WTC11 (cell line): ENCODE measurements at regions not wholly inside any gene's neighbourhood (a gene's known extent, or its start where the extent isn't known, plus 50 kb on each side); places are given as distances from the start of the nearest gene placed in this dataset.

Experiments
- ATAC-seq: fragments of 200-7000 bp; cut with Tn5 transposase; 2 replicates; pipeline ENCODE4 v1.10.0; 2021; ENCODE audit warnings: mild to moderate bottlenecking, moderate library complexity
- CTCF ChIA-PET: fragments of 300-600 bp; sonication (Branson Sonifier 250); formaldehyde crosslinking; loops from one replicate; lab custom pipeline; 2021; ENCODE audit warnings: antibody characterized with exemption; lab: Charles Lee
- POLR2A ChIA-PET: fragments of 350-600 bp; sonication (Branson Sonifier 250); formaldehyde crosslinking; loops from one replicate; lab custom pipeline; 2021; ENCODE audit warnings: antibody characterized with exemption; lab: Charles Lee
- DNase-seq: peaks from one replicate; pipeline ENCODE4 v3.0.0; 2021; ENCODE audit warnings: low spot score
- H3K27ac Mint-ChIP-seq: 2 replicates; pipeline ENCODE4 v1.8.0; 2021; ENCODE audit warnings: mixed read lengths
- H3K27me3 Mint-ChIP-seq: 2 replicates; pipeline ENCODE4 v1.8.0; 2021; ENCODE audit warnings: low read depth, mild to moderate bottlenecking, moderate library complexity, mixed read lengths
- H3K36me3 Mint-ChIP-seq: 2 replicates; pipeline ENCODE4 v1.8.0; 2021; ENCODE audit warnings: mixed read lengths
- H3K4me1 Mint-ChIP-seq: 2 replicates; pipeline ENCODE4 v1.8.0; 2022; ENCODE audit warnings: mixed read lengths
- H3K4me3 Mint-ChIP-seq: 2 replicates; pipeline ENCODE4 v1.8.0; 2021; ENCODE audit warnings: mild to moderate bottlenecking, moderate library complexity, mixed read lengths
- H3K9me3 Mint-ChIP-seq: 2 replicates; pipeline ENCODE4 v1.8.0; 2021; ENCODE audit warnings: mixed read lengths
- ETV6 ChIP-seq: sonication (generic); formaldehyde crosslinking; IDR thresholded peaks from 2 replicates; pipeline ENCODE4 v1.8.1; 2022; ENCODE audit warnings: mild to moderate bottlenecking, missing genetic modification reagents
- FOXJ3 ChIP-seq: sonication (generic); formaldehyde crosslinking; IDR thresholded peaks from 2 replicates; pipeline ENCODE4 v1.9.0; 2021; ENCODE audit warnings: missing genetic modification reagents, mild to moderate bottlenecking, borderline replicate concordance
- FOXP1 ChIP-seq: sonication (generic); formaldehyde crosslinking; IDR thresholded peaks from 2 replicates; pipeline ENCODE4 v1.8.0; 2022; ENCODE audit warnings: missing genetic modification reagents, mild to moderate bottlenecking, moderate library complexity, borderline replicate concordance
- JUN ChIP-seq: sonication (generic); formaldehyde crosslinking; IDR thresholded peaks from 2 replicates; pipeline ENCODE4 v1.8.0; 2023; ENCODE audit warnings: mild to moderate bottlenecking, missing genetic modification reagents
- KAT7 ChIP-seq: sonication (generic); formaldehyde crosslinking; IDR thresholded peaks from 2 replicates; pipeline ENCODE4 v1.8.1; 2023; ENCODE audit warnings: missing genetic modification reagents, mild to moderate bottlenecking, borderline replicate concordance
- MXD4 ChIP-seq: fragments of 250-450 bp; sonication (Bioruptor Pico); IDR thresholded peaks from 2 replicates; pipeline ENCODE4 v1.8.0; 2021; ENCODE audit warnings: mild to moderate bottlenecking, moderate library complexity, borderline replicate concordance
- NFE2L1 ChIP-seq: sonication (generic); formaldehyde crosslinking; IDR thresholded peaks from 2 replicates; pipeline ENCODE4 v1.8.1; 2023; ENCODE audit warnings: missing genetic modification reagents
- NR1H2 ChIP-seq: sonication (generic); formaldehyde crosslinking; IDR thresholded peaks from 2 replicates; pipeline ENCODE4 v1.9.0; 2021; ENCODE audit warnings: mild to moderate bottlenecking, moderate library complexity, missing genetic modification reagents
- TCF7 ChIP-seq: sonication (generic); formaldehyde crosslinking; IDR thresholded peaks from 2 replicates; pipeline ENCODE4 v1.8.0; 2022; ENCODE audit warnings: mild to moderate bottlenecking, low read depth, missing genetic modification reagents, moderate library complexity
- TP53 ChIP-seq: sonication (generic); formaldehyde crosslinking; IDR thresholded peaks from 2 replicates; pipeline ENCODE4 v1.8.1; 2023; ENCODE audit warnings: mild to moderate bottlenecking, missing genetic modification reagents
- ZBTB21 ChIP-seq: sonication (generic); formaldehyde crosslinking; IDR thresholded peaks from 2 replicates; pipeline ENCODE4 v1.8.1; 2023; ENCODE audit warnings: mild to moderate bottlenecking, missing genetic modification reagents, borderline replicate concordance
- ZNF121 ChIP-seq: sonication (generic); formaldehyde crosslinking; IDR thresholded peaks from 2 replicates; pipeline ENCODE4 v1.8.0; 2023; ENCODE audit warnings: missing genetic modification reagents
- ZNF138 ChIP-seq: sonication (generic); formaldehyde crosslinking; conservative IDR thresholded peaks from 2 replicates; pipeline ENCODE4 v1.8.1; 2022; ENCODE audit warnings: mild to moderate bottlenecking, moderate library complexity, missing genetic modification reagents
- ZNF219 ChIP-seq: sonication (generic); formaldehyde crosslinking; IDR thresholded peaks from 2 replicates; pipeline ENCODE4 v1.8.0; 2023; ENCODE audit warnings: missing genetic modification reagents, mild to moderate bottlenecking, borderline replicate concordance
- TF ChIP-seq, protein P1 (sequence below): fragments of 250-450 bp; sonication (Bioruptor Pico); conservative IDR thresholded peaks from 2 replicates; pipeline ENCODE4 v1.9.0; 2021; ENCODE audit warnings: mild to moderate bottlenecking
- TF ChIP-seq, protein P2 (sequence below): sonication (generic); formaldehyde crosslinking; IDR thresholded peaks from 2 replicates; pipeline ENCODE4 v1.8.0; 2022; ENCODE audit warnings: missing genetic modification reagents
- TF ChIP-seq, protein P3 (sequence below): sonication (generic); formaldehyde crosslinking; IDR thresholded peaks from 2 replicates; pipeline ENCODE4 v1.8.1; 2023; ENCODE audit warnings: mild to moderate bottlenecking, moderate library complexity, missing genetic modification reagents
- TF ChIP-seq, protein P4 (sequence below): sonication (generic); formaldehyde crosslinking; IDR thresholded peaks from 2 replicates; pipeline ENCODE4 v1.8.1; 2023; ENCODE audit warnings: mild to moderate bottlenecking, missing genetic modification reagents, moderate library complexity

DNA sequence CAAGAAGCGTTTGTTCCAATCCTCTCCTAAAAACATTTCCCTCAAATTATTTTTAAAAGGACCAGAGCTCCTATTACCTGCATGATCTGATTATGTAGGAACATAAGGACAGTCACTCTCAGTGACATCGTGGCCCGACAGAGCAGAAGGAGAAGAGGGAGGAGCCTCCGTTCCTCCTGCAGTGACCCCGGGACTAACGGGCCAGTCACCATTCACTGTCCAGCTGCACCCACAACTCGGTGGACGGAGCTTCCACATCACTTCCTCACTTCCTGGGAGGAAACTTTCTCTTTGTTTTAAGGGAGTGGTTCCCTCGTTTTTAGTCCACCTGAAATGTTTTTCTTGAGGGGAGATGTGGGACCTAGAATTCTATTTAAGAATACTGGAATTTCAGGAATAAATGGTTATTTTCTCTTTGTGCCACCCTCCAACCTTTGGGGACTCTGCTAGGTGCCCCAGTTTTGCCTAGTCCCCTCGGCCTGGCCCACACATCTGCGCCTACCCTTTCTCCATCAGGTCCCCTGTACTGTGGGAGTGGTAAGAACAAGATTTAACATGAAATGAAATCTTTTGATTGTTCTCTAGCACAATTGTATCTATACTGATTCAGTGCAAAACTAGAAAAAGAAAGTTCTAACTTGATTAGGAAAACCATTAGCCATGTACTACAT lies 173.5 kb upstream of the RNF32 start:
- TF ChIP-seq JUN (CRISPR knock-in tag) (no peak), NR1H2 (CRISPR knock-in tag) (no peak), TCF7 (CRISPR knock-in tag) (no peak), KAT7 (no peak), ZNF121 (no peak), MXD4 (CRISPR knock-in tag) (no peak), ZNF219 (CRISPR knock-in tag) (no peak), FOXP1 (CRISPR knock-in tag) (no peak), ZNF138 (CRISPR knock-in tag) (no peak)
- TF ChIP-seq, protein P1, sequence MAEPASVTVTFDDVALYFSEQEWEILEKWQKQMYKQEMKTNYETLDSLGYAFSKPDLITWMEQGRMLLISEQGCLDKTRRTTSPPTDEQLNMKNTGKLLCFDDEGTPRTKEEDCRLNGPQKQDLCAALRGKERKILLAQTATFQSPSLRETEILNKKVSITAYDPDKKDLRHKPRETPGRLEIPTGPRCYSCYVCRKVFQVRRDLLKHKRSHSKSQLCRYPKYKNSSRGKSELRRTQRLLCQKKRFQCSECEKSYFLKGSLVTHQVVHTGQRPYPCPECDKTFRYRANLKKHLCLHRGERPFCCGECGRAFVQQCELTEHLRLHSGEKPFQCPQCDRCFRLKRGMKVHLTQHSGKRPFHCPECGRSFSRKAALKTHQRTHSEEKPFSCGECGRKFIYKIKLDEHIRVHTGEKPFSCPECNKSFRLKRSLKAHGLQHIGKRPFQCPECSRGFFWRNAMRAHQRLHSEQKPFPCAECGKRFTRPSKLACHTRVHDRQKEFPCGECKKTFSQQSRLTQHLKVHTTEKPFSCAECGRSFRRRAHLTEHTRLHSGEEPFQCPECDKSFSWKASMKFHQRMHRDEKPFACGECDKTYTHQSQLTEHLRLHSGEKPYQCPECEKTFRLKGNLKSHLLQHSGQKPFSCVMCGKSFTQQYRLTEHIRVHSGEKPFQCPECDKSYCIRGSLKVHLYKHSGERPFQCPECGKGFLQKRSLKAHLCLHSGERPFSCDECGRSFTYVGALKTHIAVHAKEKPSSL = no peak
- TF ChIP-seq, protein P2, sequence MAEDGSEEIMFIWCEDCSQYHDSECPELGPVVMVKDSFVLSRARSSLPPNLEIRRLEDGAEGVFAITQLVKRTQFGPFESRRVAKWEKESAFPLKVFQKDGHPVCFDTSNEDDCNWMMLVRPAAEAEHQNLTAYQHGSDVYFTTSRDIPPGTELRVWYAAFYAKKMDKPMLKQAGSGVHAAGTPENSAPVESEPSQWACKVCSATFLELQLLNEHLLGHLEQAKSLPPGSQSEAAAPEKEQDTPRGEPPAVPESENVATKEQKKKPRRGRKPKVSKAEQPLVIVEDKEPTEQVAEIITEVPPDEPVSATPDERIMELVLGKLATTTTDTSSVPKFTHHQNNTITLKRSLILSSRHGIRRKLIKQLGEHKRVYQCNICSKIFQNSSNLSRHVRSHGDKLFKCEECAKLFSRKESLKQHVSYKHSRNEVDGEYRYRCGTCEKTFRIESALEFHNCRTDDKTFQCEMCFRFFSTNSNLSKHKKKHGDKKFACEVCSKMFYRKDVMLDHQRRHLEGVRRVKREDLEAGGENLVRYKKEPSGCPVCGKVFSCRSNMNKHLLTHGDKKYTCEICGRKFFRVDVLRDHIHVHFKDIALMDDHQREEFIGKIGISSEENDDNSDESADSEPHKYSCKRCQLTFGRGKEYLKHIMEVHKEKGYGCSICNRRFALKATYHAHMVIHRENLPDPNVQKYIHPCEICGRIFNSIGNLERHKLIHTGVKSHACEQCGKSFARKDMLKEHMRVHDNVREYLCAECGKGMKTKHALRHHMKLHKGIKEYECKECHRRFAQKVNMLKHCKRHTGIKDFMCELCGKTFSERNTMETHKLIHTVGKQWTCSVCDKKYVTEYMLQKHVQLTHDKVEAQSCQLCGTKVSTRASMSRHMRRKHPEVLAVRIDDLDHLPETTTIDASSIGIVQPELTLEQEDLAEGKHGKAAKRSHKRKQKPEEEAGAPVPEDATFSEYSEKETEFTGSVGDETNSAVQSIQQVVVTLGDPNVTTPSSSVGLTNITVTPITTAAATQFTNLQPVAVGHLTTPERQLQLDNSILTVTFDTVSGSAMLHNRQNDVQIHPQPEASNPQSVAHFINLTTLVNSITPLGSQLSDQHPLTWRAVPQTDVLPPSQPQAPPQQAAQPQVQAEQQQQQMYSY (CRISPR knock-in tag) = no peak

DNA sequence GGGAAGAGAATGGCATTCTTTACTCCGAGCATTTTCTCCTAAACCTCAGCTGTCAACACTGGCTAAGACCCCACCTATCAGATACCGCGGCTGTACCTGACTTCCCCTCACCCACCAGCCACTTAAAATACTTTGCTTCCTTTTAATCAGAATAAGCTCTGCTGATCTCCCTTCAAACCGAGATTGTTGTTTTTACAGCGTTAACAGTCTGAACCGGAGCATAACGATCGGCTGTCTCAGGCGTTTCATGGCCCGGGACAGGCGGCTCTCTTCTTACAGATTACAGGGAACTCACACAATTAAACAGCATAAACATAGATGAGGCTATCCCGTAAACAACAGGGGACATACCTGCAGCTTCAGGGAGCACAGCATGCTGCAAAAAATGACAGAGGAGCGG lies 174.3 kb upstream of the RNF32 start:
- H3K27me3 Mint-ChIP-seq = peaks cover 2% of the 10 kb centered on the region
- DNase-seq = no peak
- no peak for ATAC-seq
- ChIA-PET CTCF (no interaction called here), POLR2A (no interaction called here)
- peaks cover 24% of the 10 kb centered on the region for H3K9me3 Mint-ChIP-seq
- H3K4me1 Mint-ChIP-seq = peaks cover 7% of the 10 kb centered on the region; the same call in 1 of the 2 replicates
- H3K4me3 Mint-ChIP-seq = no peak overlapping the region
- no peak overlapping the region for H3K27ac Mint-ChIP-seq
- H3K36me3 Mint-ChIP-seq = no peaks in the 10 kb centered on the region; the same call in none of the 2 replicates
- TF ChIP-seq, protein P1 = no peak
- no peak for TF ChIP-seq TCF7 (CRISPR knock-in tag)
- TF ChIP-seq, protein P3, sequence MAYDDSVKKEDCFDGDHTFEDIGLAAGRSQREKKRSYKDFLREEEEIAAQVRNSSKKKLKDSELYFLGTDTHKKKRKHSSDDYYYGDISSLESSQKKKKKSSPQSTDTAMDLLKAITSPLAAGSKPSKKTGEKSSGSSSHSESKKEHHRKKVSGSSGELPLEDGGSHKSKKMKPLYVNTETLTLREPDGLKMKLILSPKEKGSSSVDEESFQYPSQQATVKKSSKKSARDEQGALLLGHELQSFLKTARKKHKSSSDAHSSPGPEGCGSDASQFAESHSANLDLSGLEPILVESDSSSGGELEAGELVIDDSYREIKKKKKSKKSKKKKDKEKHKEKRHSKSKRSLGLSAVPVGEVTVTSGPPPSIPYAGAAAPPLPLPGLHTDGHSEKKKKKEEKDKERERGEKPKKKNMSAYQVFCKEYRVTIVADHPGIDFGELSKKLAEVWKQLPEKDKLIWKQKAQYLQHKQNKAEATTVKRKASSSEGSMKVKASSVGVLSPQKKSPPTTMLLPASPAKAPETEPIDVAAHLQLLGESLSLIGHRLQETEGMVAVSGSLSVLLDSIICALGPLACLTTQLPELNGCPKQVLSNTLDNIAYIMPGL (CRISPR knock-in tag) = no peak
- TF ChIP-seq, protein P2 (CRISPR knock-in tag) = no peak
- TF ChIP-seq ETV6 (CRISPR knock-in tag) = no peak
- no peak for TF ChIP-seq ZBTB21
- no peak for TF ChIP-seq TP53 (CRISPR knock-in tag)
- TF ChIP-seq FOXJ3 (CRISPR knock-in tag) = no peak
- TF ChIP-seq NFE2L1 (CRISPR knock-in tag) = no peak
- TF ChIP-seq, protein P4, sequence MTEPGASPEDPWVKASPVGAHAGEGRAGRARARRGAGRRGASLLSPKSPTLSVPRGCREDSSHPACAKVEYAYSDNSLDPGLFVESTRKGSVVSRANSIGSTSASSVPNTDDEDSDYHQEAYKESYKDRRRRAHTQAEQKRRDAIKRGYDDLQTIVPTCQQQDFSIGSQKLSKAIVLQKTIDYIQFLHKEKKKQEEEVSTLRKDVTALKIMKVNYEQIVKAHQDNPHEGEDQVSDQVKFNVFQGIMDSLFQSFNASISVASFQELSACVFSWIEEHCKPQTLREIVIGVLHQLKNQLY = no peak

More for the DNA sequence above, 173.5 kb upstream of the RNF32 start:
- no peak for DNase-seq
- no peak overlapping the region for H3K4me3 Mint-ChIP-seq
- no peaks in the 10 kb centered on the region; the same call in none of the 2 replicates for H3K36me3 Mint-ChIP-seq
- no peak; the same call in 1 of the 2 replicates for ATAC-seq
- H3K9me3 Mint-ChIP-seq = peaks cover 28% of the 10 kb centered on the region
- H3K27ac Mint-ChIP-seq = no peak overlapping the region
- H3K27me3 Mint-ChIP-seq = no peaks in the 10 kb centered on the region; the same call in 1 of the 2 replicates
- peaks cover 7% of the 10 kb centered on the region; the same call in 1 of the 2 replicates for H3K4me1 Mint-ChIP-seq
- ChIA-PET POLR2A (no interaction called here), CTCF (no interaction called here)
